ENCODE measurements at regions not wholly inside any gene's neighbourhood (a gene's known extent, or its start where the extent isn't known, plus 50 kb on each side); places are given as distances from the start of the nearest gene placed in this dataset.

DNA sequence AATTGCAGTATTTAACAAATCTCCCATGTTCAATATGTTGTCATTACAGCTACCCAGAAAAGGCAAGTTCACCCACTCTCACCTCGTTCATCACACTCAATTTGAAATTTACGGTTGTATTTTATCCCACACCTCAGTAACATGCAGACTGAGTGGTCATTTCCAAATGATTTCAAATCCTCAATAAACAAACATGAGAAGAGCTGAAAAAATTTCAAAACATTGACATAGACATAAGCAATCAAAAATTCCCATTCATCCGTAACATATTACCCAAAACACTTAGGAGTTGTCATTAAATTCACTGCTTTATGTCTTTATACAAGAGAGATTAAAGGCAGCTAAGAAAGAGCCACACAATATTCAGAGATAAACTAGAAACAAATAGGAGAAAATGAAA lies 61.7 kb upstream of the NEBL start:
- no peak for DNase-seq

GRCh38 chr10:20958225-20958624 lies 61.1 kb upstream of the NEBL start:
- no peak for DNase-seq

DNA sequence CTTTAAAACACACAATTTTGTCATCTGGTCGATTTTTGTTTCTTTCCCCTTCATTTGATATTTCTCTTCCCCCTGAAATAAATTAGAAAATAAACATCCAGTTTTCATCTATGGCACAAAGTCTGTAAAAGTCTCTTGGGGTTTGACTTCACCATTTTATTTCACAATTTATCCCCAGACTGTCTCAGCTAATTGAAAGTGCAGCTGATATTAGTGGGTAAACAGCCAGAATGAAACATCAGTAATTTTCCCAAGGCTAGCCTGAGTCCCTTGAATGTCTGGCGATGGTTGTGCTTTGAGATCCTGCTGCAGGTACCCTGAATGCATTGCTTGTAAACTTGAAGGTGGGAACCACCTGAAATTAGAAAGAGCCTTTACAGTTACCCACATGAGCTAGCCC lies 60.6 kb upstream of the NEBL start:
- no peak for DNase-seq

DNA sequence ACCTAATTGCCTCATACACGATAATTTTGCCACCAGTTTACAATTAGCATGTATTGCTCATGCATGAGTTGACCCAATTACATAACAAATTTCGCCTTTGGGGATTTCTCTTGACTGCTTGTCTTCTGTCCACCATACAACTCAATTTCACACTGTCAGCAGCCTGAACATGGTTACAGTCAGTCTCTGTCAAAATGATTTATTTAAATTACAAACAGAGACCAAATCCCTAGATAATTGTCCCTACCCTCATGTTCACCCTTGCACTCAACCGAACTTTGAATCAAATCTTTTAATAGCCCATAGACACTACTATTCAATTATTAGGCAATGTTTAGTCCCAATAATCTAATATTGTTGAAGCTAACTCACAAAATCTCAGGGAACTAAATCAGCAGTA lies 59.7 kb upstream of the NEBL start:
- no peak for DNase-seq

DNA sequence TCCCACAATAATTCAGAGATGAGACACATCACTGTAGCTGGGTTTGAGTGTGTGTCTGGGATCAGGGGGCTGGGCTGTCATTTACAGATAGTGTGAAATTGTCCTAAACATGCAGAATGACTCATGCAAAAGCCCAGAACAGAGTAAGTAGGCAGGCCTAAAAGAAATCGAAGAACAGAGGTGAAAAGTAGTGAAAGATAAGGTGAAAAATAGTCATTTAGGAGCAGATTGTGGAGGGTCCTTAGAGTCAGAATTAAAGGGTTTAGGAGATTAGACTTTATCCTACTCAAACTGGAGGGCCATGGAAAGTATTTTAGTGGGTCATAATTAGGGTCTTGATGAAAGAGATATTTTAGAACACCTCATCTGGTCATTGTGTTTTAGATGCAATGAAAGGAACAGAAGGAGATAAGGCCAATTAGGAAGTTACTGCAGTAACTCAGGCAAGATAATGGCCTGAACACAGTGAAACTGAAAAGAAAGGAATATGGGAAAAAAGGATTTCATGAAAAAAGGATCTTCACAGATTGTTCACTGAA lies 58.3 kb upstream of the NEBL start:
- DNase-seq, result no peak

GRCh38 chr10:20954519-20954918 lies 57.4 kb upstream of the NEBL start:
- no peak for DNase-seq

DNA sequence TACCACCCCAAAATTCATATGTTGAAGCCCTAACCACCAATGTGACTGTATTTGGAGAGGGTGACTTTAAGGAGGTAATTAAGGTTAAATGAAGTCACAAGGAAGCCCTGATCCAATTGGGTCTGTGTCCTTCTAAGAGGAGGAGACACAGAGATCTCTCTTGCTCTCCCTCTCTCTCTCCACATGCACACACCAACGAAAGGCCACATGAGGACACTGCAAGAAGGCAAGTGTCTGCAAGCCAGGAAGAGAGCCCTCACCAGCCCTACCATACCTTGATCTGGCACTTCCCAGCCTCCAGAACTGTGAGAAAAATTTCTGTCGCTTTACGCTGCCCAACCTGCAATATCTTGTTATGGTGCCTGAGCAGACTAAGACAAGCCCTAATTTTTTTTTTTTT lies 56.0 kb upstream of the NEBL start:
- DNase-seq, result no peak

- no peak for DNase-seq
Measured at GRCh38 chr10:20949967-20950366, 52.9 kb upstream of the NEBL start.

DNA sequence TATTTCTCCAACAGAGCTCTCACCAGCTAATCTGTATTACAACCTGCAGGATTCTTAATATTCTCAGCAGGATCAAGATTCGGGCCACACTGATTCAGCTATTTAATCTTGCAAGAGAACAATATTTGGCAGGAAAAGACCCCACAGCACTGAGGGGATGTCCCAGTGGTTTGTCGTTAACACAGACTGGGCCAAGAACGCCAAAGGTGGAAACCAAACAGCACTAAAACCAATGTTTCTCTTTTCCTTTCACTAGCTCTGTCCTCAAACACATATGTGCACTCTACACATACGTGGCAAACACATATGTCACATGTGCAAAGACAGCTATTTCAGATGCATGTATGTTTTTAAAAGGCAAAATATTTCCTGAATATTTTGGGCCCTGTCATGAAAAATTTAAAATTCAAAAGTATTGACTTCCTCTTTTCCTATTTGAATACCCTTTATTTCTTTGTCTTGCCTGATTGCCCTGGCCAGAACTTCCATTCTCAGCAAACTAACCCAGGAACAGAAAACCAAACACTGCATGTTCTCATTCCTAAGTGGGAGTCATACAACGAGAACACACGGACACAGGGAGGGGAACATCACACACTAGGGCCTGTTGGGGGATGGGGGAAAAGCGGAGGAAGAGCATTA lies 51.7 kb upstream of the NEBL start:
- DNase-seq, result no peak
